ENCODE measurements at regions not wholly inside any gene's neighbourhood (a gene's known extent, or its start where the extent isn't known, plus 50 kb on each side); places are given as distances from the start of the nearest gene placed in this dataset.

DNA sequence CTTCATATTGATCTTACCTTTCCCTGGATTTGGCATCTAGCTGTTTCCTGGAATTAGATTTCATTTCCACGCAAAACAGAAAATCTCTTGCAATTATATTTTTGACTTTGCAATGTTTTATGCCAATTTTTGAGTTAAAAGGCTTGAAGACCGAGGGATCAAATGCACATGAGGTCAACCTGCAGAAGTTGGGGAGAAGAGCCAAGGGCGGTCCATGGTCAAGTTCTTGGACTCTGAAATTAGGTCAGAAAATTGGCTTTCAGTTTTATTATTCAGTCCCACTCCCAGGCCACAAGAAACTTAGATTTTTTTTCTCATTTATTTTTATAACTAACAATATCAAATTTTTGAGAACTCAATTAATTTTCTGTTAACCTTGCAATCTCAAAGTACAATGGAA, 499.1 kb upstream of the USP24 start:
- Histone ChIP-seq H2AK5ac (ENCODE audit: insufficient read length, low read length) (no peak overlapping the region), H4K5ac (ENCODE audit: insufficient read length, low read depth, low read length) (no peak overlapping the region), H3T11ph (ENCODE audit: low read length) (no peak overlapping the region), H4K8ac (replicated peaks; ENCODE audit: insufficient read length, low read depth, low read length) (no peak overlapping the region), H2BK5ac (ENCODE audit: insufficient read length, low read length) (no peak overlapping the region), H3K4me1 (ENCODE audit: insufficient read depth, low read length) (peaks cover 7% of the 10 kb centered on the region; the same call in 1 of the 2 replicates), H3K56ac (ENCODE audit: insufficient read length, low read depth, low read length) (no peak overlapping the region), H3K4me2 (ENCODE audit: insufficient read depth, insufficient read length, low read length) (no peak overlapping the region), H3K27ac (ENCODE audit: insufficient read length, low read depth, low read length) (no peak overlapping the region), H3K18ac (ENCODE audit: insufficient read length, low read depth, low read length) (no peak overlapping the region), H3K9me3 (ENCODE audit: control insufficient read depth, low read depth, low read length) (no peaks in the 10 kb centered on the region), H4K91ac (ENCODE audit: insufficient read length, low read depth, low read length) (no peak overlapping the region), H3K79me2 (ENCODE audit: insufficient read depth, low read length) (no peaks in the 10 kb centered on the region; the same call in 1 of the 2 replicates), H2BK120ac (ENCODE audit: low read depth, low read length, poor library complexity, severe bottlenecking) (no peak overlapping the region), H2BK15ac (ENCODE audit: low read depth, low read length) (no peak overlapping the region), H3K14ac (ENCODE audit: insufficient read depth, low read length) (no peak overlapping the region), H2BK20ac (ENCODE audit: low read depth, low read length, poor library complexity, severe bottlenecking) (no peak overlapping the region), H2AFZ (ENCODE audit: low read length) (no peak overlapping the region), H3K79me1 (ENCODE audit: insufficient read depth, low read depth, low read length, poor library complexity, severe bottlenecking) (no peaks in the 10 kb centered on the region), H3K9ac (ENCODE audit: extremely low read depth, insufficient read length, low read length) (no peak overlapping the region), H3K23me2 (ENCODE audit: insufficient read length, low read depth, low read length, poor library complexity, severe bottlenecking) (no peaks in the 10 kb centered on the region), H3K27me3 (ENCODE audit: insufficient read depth, low read length) (no peaks in the 10 kb centered on the region), H3K23ac (ENCODE audit: insufficient read length, low read depth, low read length) (no peak overlapping the region), H4K20me1 (ENCODE audit: control insufficient read depth, insufficient read depth, insufficient read length) (no peaks in the 10 kb centered on the region), H2BK12ac (ENCODE audit: insufficient read length, low read depth, low read length) (no peak overlapping the region), H3K4ac (ENCODE audit: low read depth, low read length) (no peak overlapping the region)
- no CpG with 5 or more reads among the region's 3 CpGs for WGBS (ENCODE audit: extremely low coverage, insufficient read length, low lambda C conversion rate)
- Mint-ChIP-seq H3K27ac (no peak overlapping the region), H3K27me3 (ENCODE audit: low read depth) (peaks cover 4% of the 10 kb centered on the region; the same call in 1 of the 2 replicates), H3K4me1 (peaks cover 26 to 30% of the 10 kb centered on the region in 2 experiments), H3K36me3 (ENCODE audit: insufficient read depth in 1 of 3, low read depth in 3 of 3) (no peaks in the 10 kb centered on the region), H3K4me3 (no peak overlapping the region), H3K9me3 (no peaks in the 10 kb centered on the region)
- TF ChIP-seq, protein P1, sequence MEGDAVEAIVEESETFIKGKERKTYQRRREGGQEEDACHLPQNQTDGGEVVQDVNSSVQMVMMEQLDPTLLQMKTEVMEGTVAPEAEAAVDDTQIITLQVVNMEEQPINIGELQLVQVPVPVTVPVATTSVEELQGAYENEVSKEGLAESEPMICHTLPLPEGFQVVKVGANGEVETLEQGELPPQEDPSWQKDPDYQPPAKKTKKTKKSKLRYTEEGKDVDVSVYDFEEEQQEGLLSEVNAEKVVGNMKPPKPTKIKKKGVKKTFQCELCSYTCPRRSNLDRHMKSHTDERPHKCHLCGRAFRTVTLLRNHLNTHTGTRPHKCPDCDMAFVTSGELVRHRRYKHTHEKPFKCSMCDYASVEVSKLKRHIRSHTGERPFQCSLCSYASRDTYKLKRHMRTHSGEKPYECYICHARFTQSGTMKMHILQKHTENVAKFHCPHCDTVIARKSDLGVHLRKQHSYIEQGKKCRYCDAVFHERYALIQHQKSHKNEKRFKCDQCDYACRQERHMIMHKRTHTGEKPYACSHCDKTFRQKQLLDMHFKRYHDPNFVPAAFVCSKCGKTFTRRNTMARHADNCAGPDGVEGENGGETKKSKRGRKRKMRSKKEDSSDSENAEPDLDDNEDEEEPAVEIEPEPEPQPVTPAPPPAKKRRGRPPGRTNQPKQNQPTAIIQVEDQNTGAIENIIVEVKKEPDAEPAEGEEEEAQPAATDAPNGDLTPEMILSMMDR (conservative IDR thresholded peaks at IDR 0.05), result no peak
- DNase-seq, result no peak

All from H9 (cell line).